ENCODE measurements at regions not wholly inside any gene's neighbourhood (a gene's known extent, or its start where the extent isn't known, plus 50 kb on each side); places are given as distances from the start of the nearest gene placed in this dataset.

DNA sequence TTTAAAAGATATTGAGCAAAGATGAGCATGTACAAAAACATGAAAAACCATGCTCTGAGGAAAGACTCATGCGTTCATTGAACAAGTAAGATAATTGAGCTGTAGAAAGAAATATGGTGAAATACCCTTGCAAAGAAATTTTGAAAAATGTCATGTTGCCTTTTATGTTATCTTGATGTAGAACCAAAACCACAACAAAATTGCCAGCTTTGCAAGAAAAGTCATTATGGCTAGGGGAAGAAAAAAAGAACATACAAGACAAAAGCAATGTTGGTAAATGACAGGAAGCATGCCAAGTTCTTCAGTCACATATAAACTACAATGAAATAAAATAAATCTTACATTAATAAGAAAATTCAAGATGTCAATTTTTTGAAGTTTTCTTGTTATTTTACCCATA, 368.0 kb downstream of the IRX1 start:
- no peak for DNase-seq

DNA sequence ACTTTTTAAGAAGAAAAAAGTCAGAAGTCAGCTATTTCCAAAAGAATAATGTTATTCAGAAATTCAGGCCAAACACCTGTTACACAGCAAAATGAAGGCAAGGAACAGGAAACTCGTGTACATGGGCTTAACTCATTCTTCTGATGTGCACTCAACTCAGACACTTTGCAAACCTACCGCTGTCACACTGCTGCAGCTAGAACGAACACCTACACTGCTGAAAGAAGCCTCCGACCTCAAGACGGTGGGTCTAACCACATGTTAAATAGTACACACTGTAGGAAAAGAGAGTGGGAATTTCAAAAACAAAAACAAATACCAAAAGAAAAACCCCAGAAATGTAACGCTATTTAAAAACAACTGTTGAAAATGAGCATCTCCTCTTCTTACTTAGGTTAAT, 384.5 kb downstream of the IRX1 start:
- no peak for DNase-seq

DNA sequence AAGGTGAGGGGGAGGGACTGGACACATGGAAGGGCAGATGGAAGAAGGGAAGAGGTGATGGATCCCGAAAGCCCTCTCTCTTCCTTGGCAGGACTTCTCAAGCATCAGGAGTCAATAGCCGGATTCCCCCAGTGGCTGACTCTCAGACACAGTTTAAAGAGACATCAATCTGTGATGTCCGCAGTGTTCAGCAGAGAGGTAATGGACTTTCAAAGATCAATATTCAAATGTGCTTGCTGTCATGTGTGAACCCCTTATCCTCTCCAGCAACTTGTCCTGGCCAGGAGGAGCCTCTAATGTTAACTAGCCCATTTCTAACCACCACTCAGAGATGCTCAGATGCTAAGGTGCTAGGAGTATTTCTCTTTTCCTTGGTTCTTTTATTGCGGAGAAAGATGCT, 392.2 kb downstream of the IRX1 start:
- DNase-seq, result no peak

DNA sequence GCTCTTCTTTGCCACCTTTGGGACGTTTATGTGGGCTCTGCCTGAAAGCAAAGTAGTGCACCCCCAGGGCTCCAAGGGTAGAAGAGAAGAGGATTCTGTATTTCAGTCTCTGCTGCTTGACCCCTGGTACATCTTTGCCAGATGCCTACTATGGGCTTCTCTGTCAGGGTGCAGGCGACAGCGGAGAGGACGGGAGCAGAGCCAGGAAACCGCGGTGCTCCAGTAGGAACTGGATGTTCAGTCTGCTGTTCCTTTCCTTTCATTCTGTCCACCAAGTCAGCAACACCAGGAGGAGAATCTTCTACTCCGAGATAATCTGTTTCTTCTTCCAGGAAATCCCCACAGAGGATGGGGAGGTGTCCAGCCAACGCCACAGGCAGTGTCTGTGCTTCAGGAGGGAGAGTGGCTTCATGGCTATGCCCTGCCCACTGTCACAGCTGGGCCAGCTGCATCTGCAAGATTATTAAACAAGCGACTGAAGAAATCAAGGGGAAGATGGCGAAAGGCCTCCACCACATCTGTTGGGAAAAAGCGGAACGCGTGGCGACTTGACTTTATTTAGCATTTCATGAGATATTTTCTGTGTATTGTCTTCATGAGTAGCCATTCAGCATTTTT, 398.3 kb downstream of the IRX1 start:
- peak; percentile 1 for DNase-seq

DNA sequence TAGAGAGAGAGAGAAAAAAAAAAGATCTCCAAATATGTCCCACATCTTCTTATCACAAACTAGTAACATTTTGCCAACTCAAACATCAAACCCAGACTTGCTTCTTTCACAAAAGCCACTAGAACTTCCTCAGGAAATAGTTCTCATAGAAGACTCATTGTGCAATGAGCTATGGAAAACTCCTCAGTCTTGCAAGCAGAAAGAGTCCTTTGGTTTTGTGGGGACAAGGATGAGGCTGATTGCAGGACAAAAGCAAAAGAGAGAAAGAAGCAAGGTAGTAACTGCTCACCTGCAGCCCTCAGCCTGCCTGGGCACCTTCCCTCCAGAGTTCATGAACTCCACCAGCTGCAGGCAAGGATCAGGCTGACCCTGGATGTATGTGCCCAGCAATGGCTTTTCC, 399.0 kb downstream of the IRX1 start:
- DNase-seq, result peak; percentile 72

DNA sequence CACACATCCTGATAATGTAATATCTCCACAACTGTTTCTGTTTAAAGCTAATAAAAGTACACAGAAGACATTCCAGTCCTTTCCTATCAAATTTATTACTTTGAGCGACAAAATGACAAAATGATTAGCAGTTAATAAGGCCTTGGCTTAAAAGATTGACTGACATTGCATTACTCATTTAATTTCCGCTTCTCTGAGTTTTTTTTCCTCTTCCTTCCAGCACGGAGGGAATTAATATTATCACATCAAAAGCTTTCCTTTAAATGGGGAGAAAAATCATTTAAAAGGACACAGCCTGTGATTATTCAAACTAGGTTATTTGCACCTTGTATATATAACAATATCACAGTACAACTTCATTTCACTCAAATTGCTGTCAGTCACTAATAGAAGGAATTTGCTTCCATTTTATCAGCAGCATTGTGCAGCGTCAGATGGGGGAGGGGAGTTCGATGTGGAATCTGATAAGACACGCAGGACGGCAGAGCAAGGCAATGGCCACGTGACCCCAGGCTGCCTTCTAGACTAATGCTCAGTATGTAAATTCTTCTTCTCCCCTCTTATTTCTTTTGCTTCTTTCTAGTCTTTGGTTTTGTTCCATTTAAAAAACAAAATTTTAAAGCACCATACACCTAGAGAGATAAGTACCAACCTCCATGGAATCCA, 400.5 kb downstream of the IRX1 start:
- DNase-seq, result no peak

DNA sequence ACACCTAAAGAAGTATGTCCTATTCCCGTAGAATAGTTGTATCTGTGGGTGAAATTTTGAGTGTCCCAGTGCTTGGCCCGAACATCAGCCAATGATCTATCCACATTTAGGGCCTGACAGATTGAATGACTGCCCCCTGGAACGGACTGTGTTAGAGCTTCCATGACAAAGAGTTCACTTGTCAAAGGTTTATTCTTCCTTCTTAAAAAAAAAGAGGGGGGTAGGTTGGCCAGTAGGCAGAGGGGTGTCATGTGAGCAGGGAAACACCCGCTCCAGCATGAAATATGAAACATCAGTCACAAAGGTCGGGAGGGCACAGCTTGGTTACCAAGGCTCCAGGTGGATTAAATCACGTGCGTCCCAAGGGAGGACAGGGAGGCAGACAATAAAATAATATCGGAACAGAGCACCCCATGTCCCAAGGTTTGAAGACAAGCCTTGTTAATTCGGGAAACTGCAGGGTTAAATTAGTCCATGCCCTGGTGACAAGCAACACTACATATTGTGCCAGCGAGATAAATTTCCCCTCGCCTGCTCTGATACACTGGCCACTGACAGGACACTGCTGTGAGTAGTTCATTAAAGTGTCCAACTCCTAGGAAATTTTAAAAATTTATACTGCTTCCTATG, 401.2 kb downstream of the IRX1 start:
- no peak for DNase-seq

DNA sequence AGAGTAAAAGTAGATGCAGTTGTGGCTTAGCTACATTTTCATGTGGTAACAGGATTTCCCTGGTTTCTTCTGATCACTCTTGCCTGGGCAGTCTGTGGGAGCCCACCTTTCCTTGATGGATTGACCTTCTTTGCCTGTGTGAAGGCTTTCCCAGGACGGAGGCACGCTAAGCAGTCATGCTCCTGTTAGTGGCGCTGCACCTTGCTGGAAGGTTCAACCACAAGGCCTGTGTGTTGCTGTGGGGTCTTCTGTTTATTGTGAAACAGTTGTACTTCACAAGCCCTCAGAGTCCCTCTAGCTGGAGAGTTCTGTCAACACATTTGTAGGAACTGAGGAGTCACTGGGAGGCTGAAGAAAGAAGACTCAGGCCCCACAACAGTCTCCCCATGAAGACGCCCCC, 402.0 kb downstream of the IRX1 start:
- no peak for DNase-seq

DNA sequence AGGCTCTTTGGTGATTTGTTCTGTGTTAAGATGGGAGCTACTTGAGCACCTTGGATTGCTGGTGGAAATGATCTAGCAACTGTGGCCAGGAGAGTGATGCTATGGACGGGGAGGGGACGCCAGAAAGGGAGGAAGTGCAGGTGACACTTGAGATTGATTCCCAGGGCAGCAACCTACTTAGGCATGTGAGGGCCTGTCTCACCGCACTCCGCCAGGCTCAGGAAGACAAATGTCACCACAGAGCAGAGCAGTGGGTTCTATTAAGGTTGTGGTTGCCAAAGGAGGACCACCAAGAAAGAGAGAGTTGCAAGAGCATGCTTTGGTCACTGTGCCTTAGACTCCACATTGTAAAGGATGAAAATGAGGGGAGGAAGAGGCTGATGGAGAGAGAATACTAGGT, 404.3 kb downstream of the IRX1 start:
- no peak for DNase-seq

DNA sequence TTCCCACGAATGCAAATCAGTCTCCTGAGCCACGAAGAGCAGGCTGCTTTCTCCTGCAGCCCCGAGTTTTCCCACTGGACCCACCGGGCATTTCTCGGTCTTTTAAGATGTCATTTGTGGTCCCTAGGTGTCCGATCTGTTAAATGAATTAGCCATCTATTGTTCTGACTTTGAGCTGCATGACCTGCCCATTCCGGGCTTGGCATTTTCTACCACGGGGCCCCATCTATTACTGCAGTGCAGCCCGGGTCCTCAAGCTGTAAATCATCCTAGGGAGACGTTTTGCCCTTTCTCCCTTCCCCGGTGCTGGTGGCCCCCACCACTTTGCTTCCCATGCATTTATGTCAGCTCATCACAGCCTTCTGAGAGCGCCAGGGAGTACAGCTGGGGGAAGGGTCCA, 405.4 kb downstream of the IRX1 start:
- no peak for DNase-seq

DNA sequence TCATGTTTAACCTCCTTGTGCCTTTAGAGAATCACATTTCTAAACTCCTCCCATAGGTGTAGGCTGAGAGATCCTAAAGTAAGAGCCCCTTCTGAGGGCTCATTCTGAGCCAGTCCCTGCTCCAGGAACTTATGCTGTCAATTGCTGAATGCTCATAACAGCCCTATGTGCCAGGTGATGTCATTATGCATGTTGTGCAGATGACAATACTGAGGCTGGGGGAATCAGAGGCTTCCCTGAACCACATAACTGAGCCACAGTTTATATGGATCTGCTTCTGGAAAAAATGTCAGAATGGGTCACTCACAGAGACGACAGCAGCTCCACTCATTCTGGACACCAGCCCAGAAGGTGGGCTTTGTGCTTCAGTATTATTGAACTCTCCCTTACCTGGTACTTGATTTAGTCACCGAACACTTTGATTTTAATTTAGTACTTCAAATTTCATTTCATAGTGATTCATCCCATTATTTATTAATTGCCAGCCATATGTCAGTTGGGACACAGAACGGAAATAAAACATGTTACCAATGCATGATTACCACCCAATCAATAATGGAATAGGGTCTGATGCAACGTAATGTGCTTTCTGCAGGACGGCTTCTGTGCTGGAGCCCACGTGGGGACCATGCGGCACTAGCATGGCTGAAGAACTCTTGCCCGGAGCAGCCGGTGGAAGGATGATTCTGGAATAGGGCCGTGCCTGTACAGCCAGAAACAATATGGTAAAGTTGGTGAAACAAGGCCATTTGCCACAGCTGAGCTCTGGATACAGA, 406.3 kb downstream of the IRX1 start:
- DNase-seq, result no peak

DNA sequence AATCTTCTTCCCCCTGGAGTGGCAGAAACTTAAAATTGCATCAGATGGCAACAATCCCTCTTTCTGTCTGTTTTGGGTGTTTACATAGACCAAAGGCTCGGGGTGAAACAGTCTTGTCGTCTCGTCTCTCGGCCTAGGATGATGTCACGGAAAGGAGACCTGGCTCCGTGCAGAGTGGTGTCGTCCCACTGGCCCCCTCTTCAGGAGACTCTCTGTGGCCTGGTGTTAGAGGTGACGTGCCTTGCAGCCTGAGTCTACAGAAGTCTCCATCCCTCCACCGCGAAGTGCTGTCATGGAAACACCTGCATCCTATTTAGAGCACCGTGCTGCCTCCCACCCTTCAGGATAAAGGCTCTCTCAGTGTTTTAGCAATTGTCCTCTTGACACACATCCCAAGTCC, 409.7 kb downstream of the IRX1 start:
- DNase-seq, result no peak

DNA sequence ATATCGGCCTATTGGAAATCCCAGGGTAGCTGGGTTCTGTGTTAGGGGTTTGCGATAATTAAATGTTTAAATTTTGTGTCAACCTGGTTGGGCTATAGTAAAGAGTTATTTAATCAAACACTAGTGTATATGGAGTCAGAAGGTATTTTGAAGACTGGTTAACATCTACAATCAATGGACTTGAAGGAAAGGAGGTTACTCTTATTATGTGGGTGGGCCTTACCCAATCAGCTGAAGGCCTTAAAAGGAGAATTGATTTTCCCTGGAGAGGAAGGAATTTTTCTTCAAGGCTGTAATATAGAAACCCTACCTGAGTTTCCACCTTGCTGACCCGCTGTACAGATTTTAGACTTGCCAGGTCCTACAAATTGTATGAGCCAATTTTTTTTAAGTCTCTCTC, 411.4 kb downstream of the IRX1 start:
- no peak for DNase-seq

DNA sequence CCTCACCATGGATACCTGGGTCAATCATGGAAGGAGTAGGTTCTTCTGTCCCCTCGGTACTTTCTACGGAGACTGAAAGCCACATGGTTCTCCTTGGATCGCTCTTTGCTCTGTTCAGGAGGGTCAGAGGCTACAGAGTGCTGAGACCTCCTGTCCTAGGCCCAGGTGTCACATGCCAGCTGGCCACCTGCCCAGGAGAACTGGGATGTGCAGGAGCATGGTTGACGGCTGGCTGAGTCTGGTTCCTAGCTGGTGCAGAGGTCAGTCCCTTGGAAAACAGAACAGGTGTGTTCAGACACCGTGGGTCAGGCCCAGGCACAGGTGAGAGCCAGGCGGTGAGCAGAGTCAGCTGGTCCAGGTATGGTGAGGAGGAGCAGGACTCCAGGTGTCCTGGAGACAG, 416.3 kb downstream of the IRX1 start:
- DNase-seq, result no peak

DNA sequence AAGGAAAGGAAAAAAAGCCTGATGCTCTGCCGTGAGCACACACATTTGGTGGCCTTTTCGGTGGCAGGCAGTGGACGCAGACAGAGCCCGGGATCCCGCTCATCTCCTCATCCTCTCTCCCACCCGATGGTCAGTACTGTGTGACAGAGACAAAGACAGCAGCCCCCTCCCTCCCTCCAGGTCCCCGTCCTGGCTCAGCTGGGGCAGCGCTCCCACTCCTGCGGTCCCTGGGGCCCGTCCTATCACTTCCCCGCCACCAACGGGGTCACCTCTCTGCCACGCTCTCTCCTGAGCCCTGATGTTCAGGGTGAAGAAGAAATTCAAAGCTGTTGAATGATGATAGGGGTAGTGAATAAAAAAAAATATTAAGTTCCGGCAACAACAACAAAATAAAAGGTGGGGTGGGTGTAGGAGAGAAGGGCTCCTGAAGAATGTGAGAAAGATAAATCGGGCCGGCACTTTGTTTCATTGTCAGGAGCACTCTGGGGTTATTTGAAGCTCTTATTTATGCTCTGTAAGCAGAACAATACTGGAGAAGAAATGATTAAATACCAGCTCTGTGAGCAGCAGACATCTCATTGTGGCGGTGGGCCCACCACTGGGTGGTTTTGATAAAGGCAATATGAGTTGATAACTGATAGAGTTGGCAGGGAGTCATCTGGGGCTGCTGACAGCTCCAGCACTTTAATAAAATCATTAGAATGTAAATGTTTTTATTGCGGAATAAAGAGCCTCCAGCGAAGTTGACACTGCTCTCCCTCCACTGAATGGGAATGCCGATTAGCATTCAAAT, 417.7 kb downstream of the IRX1 start:
- no peak for DNase-seq

DNA sequence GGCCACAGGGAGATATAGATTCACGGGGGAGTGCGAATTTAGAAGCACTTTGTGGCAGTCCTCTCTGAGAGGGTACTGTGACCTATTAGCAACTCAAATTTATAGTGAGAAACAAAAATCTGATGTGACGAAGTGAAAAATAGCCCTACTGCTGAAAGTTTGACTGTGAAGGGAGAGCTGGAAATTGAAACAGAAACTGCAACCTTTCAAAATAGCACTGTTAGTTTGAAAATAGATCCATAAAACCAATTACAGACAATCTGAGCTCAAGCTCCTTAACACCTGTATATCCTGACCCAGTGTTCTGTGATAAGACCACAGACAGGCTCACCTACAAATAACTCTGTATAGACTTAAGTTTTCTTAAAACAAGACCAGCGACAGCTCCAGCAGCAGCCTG, 420.1 kb downstream of the IRX1 start:
- DNase-seq, result no peak

DNA sequence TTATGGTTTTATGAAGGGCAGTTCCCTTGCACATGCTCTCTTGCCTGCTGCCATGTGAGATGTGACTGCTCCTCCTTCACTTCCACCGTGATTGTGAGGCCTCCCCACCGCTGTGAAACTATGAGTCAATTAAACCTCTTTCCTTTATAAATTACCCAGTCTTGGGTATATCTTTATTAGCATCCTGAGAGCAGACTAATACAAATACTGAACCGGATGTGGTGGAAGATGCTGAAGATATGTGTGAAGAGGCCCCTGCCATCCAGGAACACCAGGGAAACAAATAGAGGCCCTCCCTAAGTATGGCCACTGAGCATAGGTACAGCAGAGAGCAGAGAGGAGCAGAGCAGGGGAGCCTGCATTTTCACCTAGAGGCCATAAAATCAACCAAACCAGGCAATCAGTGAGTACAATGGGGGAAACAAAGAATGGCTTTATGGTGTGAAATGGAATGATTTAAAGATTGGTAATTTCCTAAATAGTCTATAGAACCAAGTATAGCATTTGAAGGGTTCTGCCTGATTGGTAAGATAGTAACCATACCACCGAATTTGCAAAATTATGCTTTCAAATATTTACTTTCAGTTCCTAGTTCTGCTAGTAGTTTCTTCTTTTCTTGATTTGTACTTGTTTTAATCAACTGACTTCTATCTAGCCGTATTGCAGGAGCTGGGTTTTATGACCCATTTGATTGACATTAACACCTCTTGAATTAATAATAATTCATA, 421.6 kb downstream of the IRX1 start:
- no peak for DNase-seq

DNA sequence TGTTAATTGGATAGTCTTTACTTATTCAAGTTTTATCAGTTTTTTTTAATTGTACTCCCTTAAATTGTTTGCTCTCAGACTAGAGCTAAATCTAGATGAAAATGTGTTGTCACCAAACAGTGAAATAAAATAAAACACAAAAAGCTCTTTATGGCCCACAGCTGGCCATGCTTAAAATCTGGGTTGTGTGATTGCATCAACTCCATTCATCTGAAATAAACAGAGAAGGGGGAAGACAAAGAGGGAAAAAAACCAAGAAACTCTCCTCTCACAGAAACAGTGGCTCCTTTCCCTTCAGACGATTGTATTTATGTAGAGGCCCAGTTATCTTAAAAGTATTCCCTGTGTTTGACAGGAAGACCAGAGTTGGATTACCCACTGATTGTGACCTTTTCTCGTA, 422.4 kb downstream of the IRX1 start:
- DNase-seq, result no peak

DNA sequence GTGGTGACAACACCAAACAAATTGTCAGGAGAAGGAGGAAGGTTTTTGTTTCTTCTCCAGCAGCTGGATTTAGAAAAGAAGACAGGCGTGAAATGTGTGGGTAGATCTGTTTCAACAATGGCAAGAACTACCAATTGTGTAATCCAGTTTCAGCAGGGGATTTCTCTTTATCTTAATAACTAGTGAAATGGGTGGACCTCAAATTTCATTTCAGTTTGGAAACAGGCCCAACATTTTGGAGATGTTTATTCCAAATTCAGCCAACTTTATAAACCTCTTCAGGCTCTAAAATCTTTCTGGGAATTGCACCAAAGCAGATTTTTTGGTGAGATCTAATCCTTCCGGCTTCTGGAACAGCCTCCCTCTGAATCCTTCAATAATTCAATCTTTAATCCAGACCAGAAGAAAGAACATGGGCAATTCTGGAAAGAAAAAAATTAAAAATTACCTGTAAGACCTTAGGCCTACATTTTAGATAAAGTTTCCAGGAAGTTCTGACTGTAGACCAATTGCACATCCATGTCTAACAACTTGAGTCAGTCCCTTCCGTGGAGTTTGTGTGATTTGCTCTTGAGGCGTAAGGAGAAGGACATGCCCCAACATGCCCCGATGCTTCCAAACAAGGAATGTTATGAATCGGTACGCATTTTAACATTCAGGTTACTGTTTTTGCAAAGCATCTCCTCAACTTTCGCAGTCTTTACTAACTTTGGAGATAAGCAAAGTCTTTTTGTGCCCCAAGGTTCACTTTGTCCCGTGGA, 423.6 kb downstream of the IRX1 start:
- no peak for DNase-seq

DNA sequence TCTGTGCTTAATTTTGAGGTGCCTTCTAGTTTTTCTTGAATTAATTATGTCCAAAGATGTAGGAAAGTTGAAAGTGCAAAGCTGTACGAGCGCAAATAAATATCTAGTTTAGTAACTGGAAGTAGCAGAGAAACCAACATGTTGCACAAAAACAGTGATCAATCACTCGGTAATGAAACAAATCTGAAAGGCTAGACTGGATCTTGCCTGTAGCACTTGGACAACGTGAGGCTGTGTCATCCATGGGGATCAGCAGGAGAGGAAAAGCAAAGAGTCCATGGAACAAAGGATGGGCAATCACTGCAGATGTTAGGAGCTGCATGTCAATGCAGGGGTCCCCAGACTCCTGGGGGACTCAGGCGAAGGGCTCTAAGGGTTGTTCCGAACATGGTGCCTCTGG, 424.2 kb downstream of the IRX1 start:
- DNase-seq, result no peak

DNA sequence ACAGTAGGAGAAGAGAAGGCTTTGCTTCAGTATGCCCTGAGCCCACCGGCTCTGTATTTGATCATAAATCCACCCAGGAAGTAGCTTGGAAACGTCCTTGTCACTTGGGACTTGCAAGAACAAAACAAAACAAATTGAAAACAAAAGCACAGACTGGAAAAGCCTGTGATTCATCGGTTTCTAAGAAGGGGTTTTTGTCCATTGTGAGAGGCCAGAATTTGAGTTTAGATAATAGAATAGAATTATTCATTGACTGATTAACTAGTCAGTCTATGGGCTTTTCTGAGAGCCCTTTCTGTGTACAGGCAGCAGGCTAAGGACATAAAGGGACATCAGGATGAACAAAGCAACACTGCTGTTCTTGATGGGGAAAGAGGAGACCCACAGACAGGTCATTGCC, 424.8 kb downstream of the IRX1 start:
- DNase-seq, result no peak

Data from fibroblast of skin of back (primary cell).